Progenitor cell of endocrine pancreas (in vitro differentiated cells): ENCODE measurements at regions not wholly inside any gene's neighbourhood (a gene's known extent, or its start where the extent isn't known, plus 50 kb on each side); places are given as distances from the start of the nearest gene placed in this dataset.

Experiments used
- DNase-seq: peaks from one replicate; pipeline ENCODE4 v3.0.0; 2021; ENCODE audit warnings: low spot score; ENCODE audit not compliant: unreplicated experiment
- H3K27ac Mint-ChIP-seq: 2 replicates; pipeline ENCODE4 v1.8.0; 2021; ENCODE audit warnings: mild to moderate bottlenecking, moderate library complexity, mixed read lengths
- H3K27me3 Mint-ChIP-seq: 2 replicates; pipeline ENCODE4 v1.8.0; 2021; ENCODE audit warnings: mixed read lengths
- H3K36me3 Mint-ChIP-seq: 2 replicates; pipeline ENCODE4 v1.8.0; 2022; ENCODE audit warnings: mixed read lengths; ENCODE audit not compliant: insufficient read depth
- H3K4me1 Mint-ChIP-seq: 2 replicates; pipeline ENCODE4 v1.8.0; 2021; ENCODE audit warnings: low read depth, mixed read lengths
- H3K4me3 Mint-ChIP-seq: 2 replicates; pipeline ENCODE4 v1.8.0; 2021; ENCODE audit warnings: low read depth, mild to moderate bottlenecking, moderate library complexity, mixed read lengths
- H3K9me3 Mint-ChIP-seq: 2 replicates; pipeline ENCODE4 v1.8.0; 2021; ENCODE audit warnings: low read depth, mixed read lengths
- CTCF ChIP-seq: fragments of 200-600 bp; sonication (generic); IDR thresholded peaks from one replicate; pipeline ENCODE4 v1.5.0; 2021; ENCODE audit warnings: antibody characterized with exemption, mild to moderate bottlenecking; ENCODE audit not compliant: unreplicated experiment

GRCh38 chr6:137706083-137706750 lies 160.8 kb upstream of the TNFAIP3 start:
- H3K9me3 Mint-ChIP-seq: no peaks in the 10 kb centered on the region
- no peak overlapping the region for H3K4me3 Mint-ChIP-seq
- no peak for DNase-seq
- peaks cover 16% of the 10 kb centered on the region for H3K4me1 Mint-ChIP-seq
- no peak overlapping the region for H3K27ac Mint-ChIP-seq
- peaks cover 5% of the 10 kb centered on the region for H3K27me3 Mint-ChIP-seq
- TF ChIP-seq CTCF: no peak
- H3K36me3 Mint-ChIP-seq: no peaks in the 10 kb centered on the region

- DNase-seq: no peak
- H3K4me3 Mint-ChIP-seq: no peak overlapping the region
- H3K27me3 Mint-ChIP-seq: peaks cover 5% of the 10 kb centered on the region
- no peaks in the 10 kb centered on the region for H3K9me3 Mint-ChIP-seq
- H3K4me1 Mint-ChIP-seq: peaks cover 11% of the 10 kb centered on the region
- H3K27ac Mint-ChIP-seq: no peak overlapping the region
- H3K36me3 Mint-ChIP-seq: no peaks in the 10 kb centered on the region
- TF ChIP-seq CTCF: no peak
These were observed 159.9 kb upstream of the TNFAIP3 start for GRCh38 chr6:137707038-137707589.

- peak; percentile 84 for TF ChIP-seq CTCF
- Mint-ChIP-seq H3K27me3 (peaks cover 5% of the 10 kb centered on the region), H3K4me1 (peaks cover 7% of the 10 kb centered on the region), H3K27ac (no peak overlapping the region), H3K4me3 (no peak overlapping the region), H3K9me3 (no peaks in the 10 kb centered on the region), H3K36me3 (no peaks in the 10 kb centered on the region)
- DNase-seq: no peak
These were observed 159.3 kb upstream of the TNFAIP3 start for GRCh38 chr6:137707590-137708360.

- Mint-ChIP-seq H3K27ac (no peak overlapping the region), H3K4me3 (no peak overlapping the region), H3K4me1 (peaks cover 5% of the 10 kb centered on the region), H3K9me3 (no peaks in the 10 kb centered on the region), H3K27me3 (peaks cover 5% of the 10 kb centered on the region), H3K36me3 (no peaks in the 10 kb centered on the region)
- no peak for DNase-seq
- TF ChIP-seq CTCF: no peak
These were observed 158.6 kb upstream of the TNFAIP3 start for GRCh38 chr6:137708481-137708880.

GRCh38 chr6:137709424-137710236 lies 157.4 kb upstream of the TNFAIP3 start:
- H3K9me3 Mint-ChIP-seq: no peaks in the 10 kb centered on the region
- H3K27ac Mint-ChIP-seq: no peak overlapping the region
- TF ChIP-seq CTCF: no peak
- DNase-seq: no peak
- no peaks in the 10 kb centered on the region for H3K36me3 Mint-ChIP-seq
- peaks cover 5% of the 10 kb centered on the region for H3K4me1 Mint-ChIP-seq
- no peak overlapping the region for H3K4me3 Mint-ChIP-seq
- H3K27me3 Mint-ChIP-seq: peaks cover 5% of the 10 kb centered on the region
